SK-N-MC (cell line): ENCODE measurements at regions not wholly inside any gene's neighbourhood (a gene's known extent, or its start where the extent isn't known, plus 50 kb on each side); places are given as distances from the start of the nearest gene placed in this dataset.

ENCODE experiments used
- EZH2 ChIP-seq: fragments of 200-600 bp; sonication (generic); IDR thresholded peaks from one replicate; pipeline ENCODE4 v1.6.1; 2017; ENCODE audit warnings: antibody characterized with exemption
- FOXP2 ChIP-seq: optimal IDR thresholded peaks from 2 replicates; pipeline ENCODE3; 2011; ENCODE audit warnings: mild to moderate bottlenecking, moderate library complexity; ENCODE audit not compliant: insufficient read depth; ENCODE audit errors: extremely low read length, control extremely low read depth
- POLR2AphosphoS5 ChIP-seq: IDR thresholded peaks from 2 replicates; pipeline ENCODE4 v1.6.1; 2012; ENCODE audit warnings: mild to moderate bottlenecking, low read depth, low read length, borderline replicate concordance

DNA sequence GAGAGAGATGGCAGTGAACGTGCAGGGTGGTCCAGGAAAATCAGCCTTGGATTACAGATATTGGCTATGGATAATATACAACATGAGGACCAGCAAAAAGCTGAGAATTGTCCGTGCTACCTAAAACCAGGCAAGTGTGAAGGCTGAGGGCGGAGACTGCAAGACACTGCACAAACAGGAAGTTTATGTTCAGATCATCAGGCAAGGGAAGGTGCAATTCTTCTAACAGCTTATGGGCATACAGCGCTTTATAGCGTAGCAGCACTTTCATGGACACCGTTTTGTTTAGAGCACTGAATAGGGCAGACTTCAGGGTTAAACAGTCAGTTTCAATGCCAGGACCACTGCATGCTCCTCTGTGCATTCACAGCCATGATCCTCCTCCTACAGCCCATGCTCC, 93.1 kb upstream of the TMEM45B start:
- no peak for TF ChIP-seq EZH2
- no peak for TF ChIP-seq POLR2AphosphoS5
- TF ChIP-seq FOXP2: no peak
